IMR-90 (cell line): ENCODE measurements at regions not wholly inside any gene's neighbourhood (a gene's known extent, or its start where the extent isn't known, plus 50 kb on each side); places are given as distances from the start of the nearest gene placed in this dataset.

Experiments
- ATAC-seq: fragments of 200-7000 bp; cut with Tn5 transposase; 2 replicates; pipeline ENCODE4 v1.9.1; 2020; ENCODE audit warnings: low read depth, mild to moderate bottlenecking, moderate library complexity
- BruUV-seq: library from RNA; stranded (reverse); fragments of 400-500 nt; replicated peaks from 2 replicates; lab custom pipeline; 2021; lab: Mats Ljungman, UMichigan
- CTCF ChIA-PET: fragments of 300-600 bp; formaldehyde crosslinking; extraction: SDS; loops from one replicate; lab custom pipeline; 2021; ENCODE audit warnings: antibody characterized with exemption; lab: Yijun Ruan, JAX
- POLR2A ChIA-PET: fragments of 300-600 bp; sonication (Branson Sonifier 250); formaldehyde crosslinking; loops from one replicate; lab custom pipeline; 2022; ENCODE audit warnings: antibody characterized with exemption; ENCODE audit not compliant: unreplicated experiment; lab: Charles Lee
- DNase-seq: peaks from one replicate; pipeline ENCODE4 v3.0.0; 2013
- H2AFZ ChIP-seq: replicated peaks from 2 replicates; pipeline ENCODE3; 2013; ENCODE audit warnings: low read length, mild to moderate bottlenecking; ENCODE audit not compliant: poor library complexity
- H2AK5ac ChIP-seq: 2 replicates; pipeline ENCODE4 v1.6.1; 2013; ENCODE audit warnings: low read depth, low read length, inconsistent platforms
- H2AK9ac ChIP-seq: replicated peaks from 2 replicates; pipeline ENCODE3; 2013; ENCODE audit warnings: mild to moderate bottlenecking, low read depth, low read length, moderate library complexity; ENCODE audit not compliant: poor library complexity
- H2BK120ac ChIP-seq: 2 replicates; pipeline ENCODE4 v1.6.1; 2013; ENCODE audit warnings: low read depth, low read length, inconsistent platforms
- H2BK15ac ChIP-seq: 3 replicates; pipeline ENCODE4 v1.6.1; 2013; ENCODE audit warnings: low read depth, low read length, inconsistent platforms
- H2BK20ac ChIP-seq: 2 replicates; pipeline ENCODE4 v1.6.1; 2013; ENCODE audit warnings: low read depth, mild to moderate bottlenecking, inconsistent platforms, low read length, moderate library complexity
- H2BK5ac ChIP-seq: 2 replicates; pipeline ENCODE4 v1.6.1; 2013; ENCODE audit warnings: mild to moderate bottlenecking, low read depth, low read length, inconsistent platforms; ENCODE audit not compliant: poor library complexity, severe bottlenecking
- H3K14ac ChIP-seq: replicated peaks from 2 replicates; pipeline ENCODE4 v1.6.1; 2013; ENCODE audit warnings: low read depth, low read length, inconsistent platforms
- H3K18ac ChIP-seq: 2 replicates; pipeline ENCODE4 v1.6.1; 2013; ENCODE audit warnings: low read depth, low read length, control low read depth
- H3K23ac ChIP-seq: 2 replicates; pipeline ENCODE4 v1.6.1; 2013; ENCODE audit warnings: low read depth, low read length, inconsistent platforms
- H3K27ac ChIP-seq: 2 replicates; pipeline ENCODE4 v1.5.1; 2013; ENCODE audit warnings: mild to moderate bottlenecking, control low read depth, low read length; ENCODE audit not compliant: insufficient read depth
- H3K27me3 ChIP-seq: 2 replicates; pipeline ENCODE4 v1.6.1; 2013; ENCODE audit warnings: low read length; ENCODE audit not compliant: control insufficient read depth, insufficient read depth
- H3K36me3 ChIP-seq: 2 replicates; pipeline ENCODE4 v1.6.1; 2013; ENCODE audit warnings: low read length, mixed read lengths; ENCODE audit not compliant: control insufficient read depth, insufficient read depth
- H3K4ac ChIP-seq: 2 replicates; pipeline ENCODE4 v1.6.1; 2013; ENCODE audit warnings: low read depth, low read length, inconsistent platforms
- H3K4me1 ChIP-seq: 2 replicates; pipeline ENCODE4 v1.6.1; 2013; ENCODE audit warnings: low read length, mixed read lengths; ENCODE audit not compliant: control insufficient read depth, insufficient read depth
- H3K4me2 ChIP-seq: 2 replicates; pipeline ENCODE4 v1.6.1; 2013; ENCODE audit warnings: low read depth, mild to moderate bottlenecking, control low read depth, low read length, moderate library complexity
- H3K4me3 ChIP-seq: 2 replicates; pipeline ENCODE4 v1.5.1; 2013; ENCODE audit warnings: low read depth, mild to moderate bottlenecking, control low read depth, low read length, moderate library complexity; ENCODE audit not compliant: insufficient read depth
- H3K56ac ChIP-seq: 2 replicates; pipeline ENCODE4 v1.6.1; 2013; ENCODE audit warnings: low read length, inconsistent platforms; ENCODE audit not compliant: insufficient read depth; ENCODE audit errors: extremely low read depth
- H3K79me1 ChIP-seq, 2 experiments: 2 replicates each; pipeline ENCODE4 v1.6.1; 2013; ENCODE audit warnings: low read length in 2 of 2, inconsistent platforms in 1 of 2, low read depth in 1 of 2
- H3K9ac ChIP-seq: 2 replicates; pipeline ENCODE4 v1.6.1; 2013; ENCODE audit warnings: low read depth, low read length, control low read depth
- H3K9me1 ChIP-seq: 2 replicates; pipeline ENCODE4 v1.6.1; 2013; ENCODE audit warnings: low read length, inconsistent platforms; ENCODE audit not compliant: insufficient read depth
- H3K9me3 ChIP-seq: 2 replicates; pipeline ENCODE4 v1.6.1; 2013; ENCODE audit warnings: low read length; ENCODE audit not compliant: control insufficient read depth, insufficient read depth
- H4K20me1 ChIP-seq: 2 replicates; pipeline ENCODE4 v1.6.1; 2013; ENCODE audit warnings: low read length, inconsistent platforms; ENCODE audit not compliant: insufficient read depth
- H4K5ac ChIP-seq: 2 replicates; pipeline ENCODE4 v1.6.1; 2013; ENCODE audit warnings: mild to moderate bottlenecking, low read depth, low read length, control low read depth
- H4K8ac ChIP-seq, 2 experiments: 2 replicates each; pipeline ENCODE4 v1.6.1; 2013; ENCODE audit warnings: low read depth in 2 of 2, low read length in 2 of 2, control low read depth in 1 of 2, inconsistent platforms in 1 of 2
- H4K91ac ChIP-seq: 2 replicates; pipeline ENCODE4 v1.6.1; 2013; ENCODE audit warnings: low read depth, low read length, inconsistent platforms; ENCODE audit not compliant: insufficient read depth
- BHLHE40 ChIP-seq: fragments of 150-350 bp; IDR thresholded peaks from 2 replicates; pipeline ENCODE4 v1.6.1; 2016; ENCODE audit warnings: mild to moderate bottlenecking, low read depth, low read length
- CEBPB ChIP-seq: IDR thresholded peaks from 2 replicates; pipeline ENCODE4 v1.6.1; 2012; ENCODE audit warnings: low read depth, low read length, improper control_type of control experiment
- CHD1 ChIP-seq: IDR thresholded peaks from 2 replicates; pipeline ENCODE4 v1.6.1; 2012; ENCODE audit warnings: low read depth, low read length, improper control_type of control experiment
- CTCF ChIP-seq: conservative IDR thresholded peaks from 2 replicates; pipeline ENCODE4 v1.5.1; 2012; ENCODE audit warnings: mild to moderate bottlenecking, low read depth, low read length, improper control_type of control experiment
- ELK1 ChIP-seq: fragments of 150-350 bp; IDR thresholded peaks from 2 replicates; pipeline ENCODE4 v1.6.1; 2016; ENCODE audit warnings: low read depth, mild to moderate bottlenecking, low read length, moderate library complexity, borderline replicate concordance
- FOS ChIP-seq: fragments of 150-350 bp; IDR thresholded peaks from 2 replicates; pipeline ENCODE4 v1.6.1; 2016; ENCODE audit warnings: low read depth, low read length
- MAFK ChIP-seq: IDR thresholded peaks from 2 replicates; pipeline ENCODE4 v1.6.1; 2012; ENCODE audit warnings: low read depth, low read length, improper control_type of control experiment
- MAZ ChIP-seq: IDR thresholded peaks from 2 replicates; pipeline ENCODE4 v1.6.1; 2012; ENCODE audit warnings: low read depth, mild to moderate bottlenecking, low read length, improper control_type of control experiment, moderate library complexity, borderline replicate concordance
- MXI1 ChIP-seq: IDR thresholded peaks from 2 replicates; pipeline ENCODE4 v1.6.1; 2012; ENCODE audit warnings: low read depth, mild to moderate bottlenecking, low read length, moderate library complexity, borderline replicate concordance
- NFE2L2 ChIP-seq: fragments of 150-350 bp; IDR thresholded peaks from 2 replicates; pipeline ENCODE4 v1.6.1; 2016; ENCODE audit warnings: low read depth, mild to moderate bottlenecking, low read length
- POLR2A ChIP-seq: IDR thresholded peaks from 2 replicates; pipeline ENCODE4 v1.6.1; 2012; ENCODE audit warnings: mild to moderate bottlenecking, low read depth, low read length
- RAD21 ChIP-seq: IDR thresholded peaks from 2 replicates; pipeline ENCODE4 v1.6.1; 2012; ENCODE audit warnings: low read length, improper control_type of control experiment
- RCOR1 ChIP-seq: IDR thresholded peaks from 2 replicates; pipeline ENCODE4 v1.6.1; 2012; ENCODE audit warnings: mild to moderate bottlenecking, low read length, improper control_type of control experiment; ENCODE audit not compliant: insufficient replicate concordance
- RFX5 ChIP-seq: IDR thresholded peaks from 2 replicates; pipeline ENCODE4 v1.8.0; 2012; ENCODE audit warnings: low read depth, mild to moderate bottlenecking, low read length, moderate library complexity
- USF2 ChIP-seq: fragments of 150-350 bp; IDR thresholded peaks from 2 replicates; pipeline ENCODE4 v1.6.1; 2017; ENCODE audit warnings: mild to moderate bottlenecking, antibody characterized with exemption, low read length, low read depth
- WGBS, 2 experiments: methylation state at CpG; one replicate each; pipeline versions ENCODE4 v1.1.5 to v1.1.7; 2013; ENCODE audit warnings: missing lambda C conversion rate in 2 of 2; ENCODE audit not compliant: insufficient read length in 1 of 2; ENCODE audit errors: extremely low coverage in 2 of 2; 5-methylcytosine and 5-hydroxymethylcytosine counted together
- dilution Hi-C: fragments of 300-500 bp; cut with HindIII; formaldehyde crosslinking; loops from one replicate; pipeline ENCODE4 v1.14.3; 2018; ENCODE audit warnings: low sequenced_read_pairs; ENCODE audit not compliant: unreplicated experiment
- in situ Hi-C: fragments of 300-500 bp; cut with MboI; formaldehyde crosslinking; loops from 3 replicates; pipeline ENCODE4 v1.14.3; 2019; ENCODE audit warnings: low sequenced_read_pairs, inconsistent platforms, mixed read lengths
- intact Hi-C: fragments of 100-400 bp; cut with micrococcal nuclease; formaldehyde crosslinking; loops from 2 replicates; pipeline ENCODE4 v1.10.0; 2022

- peak overlapping the region; percentile 39; the same call in 1 of the 2 replicates for H2BK20ac ChIP-seq
- H3K4me3 ChIP-seq: no peak overlapping the region
- ChIA-PET POLR2A (no interaction called here), CTCF (interaction anchor here (0.6 kb wide), 1 partner anchor 74 kb away, joined by 4 read pairs; no protein-coding TSS in a partner anchor)
- no peaks in the 10 kb centered on the region for H4K20me1 ChIP-seq
- in situ Hi-C loops: no loop called here
- H3K9me3 ChIP-seq: no peaks in the 10 kb centered on the region
- 0 out of 2 replicates have a peak, but pooled peaks cover 6% of the 10 kb centered on the region for H3K9me1 ChIP-seq
- H4K8ac ChIP-seq: peak overlapping the region in 1 of 2 experiments; percentile 7; a peak in 1 of 4 replicates
- no TSS peak for BruUV-seq
- 0 out of 2 replicates have a peak overlapping the region, but pooled peaks have one; percentile 68 for H2BK120ac ChIP-seq
- H2AK9ac ChIP-seq: no peak overlapping the region
- dilution Hi-C loops: no loop called here
- no peak overlapping the region for H2AFZ ChIP-seq
- no peak overlapping the region for H3K9ac ChIP-seq
- H2BK5ac ChIP-seq: peak overlapping the region; percentile 7
- H3K14ac ChIP-seq: 0 out of 2 replicates have a peak overlapping the region, but pooled peaks have one; percentile 71
- peak overlapping the region; percentile 84; the same call in 1 of the 3 replicates for H2BK15ac ChIP-seq
- H2AK5ac ChIP-seq: no peak overlapping the region
- ATAC-seq (no peak), DNase-seq (no peak)
- no peak overlapping the region for H3K56ac ChIP-seq
- no peak overlapping the region for H3K23ac ChIP-seq
- intact Hi-C loops: no loop called here
- no peak overlapping the region for H3K4ac ChIP-seq
- H3K79me1 ChIP-seq: no peaks in the 10 kb centered on the region
- 80% methylated on average over 1 of the region's 5 CpGs; no CpG with 5 or more reads in 1 of the 2 experiments for WGBS, 2 experiments
- H4K5ac ChIP-seq: peak overlapping the region; percentile 84
- H3K4me1 ChIP-seq: peaks cover 14% of the 10 kb centered on the region
- H3K27ac ChIP-seq: peak overlapping the region; percentile 85; the same call in 1 of the 2 replicates
- H3K36me3 ChIP-seq: no peaks in the 10 kb centered on the region
- H3K18ac ChIP-seq: peak overlapping the region; percentile 86
- no peak overlapping the region for H3K4me2 ChIP-seq
- no peaks in the 10 kb centered on the region for H3K27me3 ChIP-seq
- no peak overlapping the region; the same call in 1 of the 2 replicates for H4K91ac ChIP-seq
- TF ChIP-seq BHLHE40 (no peak), RAD21 (no peak), NFE2L2 (no peak), FOS (no peak), MAZ (no peak), CEBPB (no peak), RFX5 (no peak), CHD1 (no peak), MXI1 (no peak), ELK1 (no peak), USF2 (no peak), MAFK (no peak), POLR2A (no peak), RCOR1 (no peak), CTCF (no peak)
Measured at GRCh38 chr1:55815745-55816455, 600.7 kb upstream of the USP24 start.
